ENCODE measurements at regions not wholly inside any gene's neighbourhood (a gene's known extent, or its start where the extent isn't known, plus 50 kb on each side); places are given as distances from the start of the nearest gene placed in this dataset.

GRCh38 chr2:238638100-238638981, 209.5 kb upstream of the TWIST2 start:
- Histone ChIP-seq H3K27me3 (ENCODE audit: insufficient read depth, poor library complexity, severe bottlenecking) (no peaks in the 10 kb centered on the region), H3K9me3 (ENCODE audit: severe bottlenecking) (no peaks in the 10 kb centered on the region), H3K36me3 (ENCODE audit: low read depth) (no peaks in the 10 kb centered on the region), H3K4me3 (ENCODE audit: severe bottlenecking) (no peak overlapping the region), H3K4me1 (ENCODE audit: insufficient read depth, poor library complexity, severe bottlenecking) (no peaks in the 10 kb centered on the region), H3K27ac (ENCODE audit: poor library complexity, severe bottlenecking) (no peak overlapping the region)
- ATAC-seq (ENCODE audit: low read depth): no peak
- DNase-seq (ENCODE audit: low spot score): no peak
- TF ChIP-seq, protein P1, sequence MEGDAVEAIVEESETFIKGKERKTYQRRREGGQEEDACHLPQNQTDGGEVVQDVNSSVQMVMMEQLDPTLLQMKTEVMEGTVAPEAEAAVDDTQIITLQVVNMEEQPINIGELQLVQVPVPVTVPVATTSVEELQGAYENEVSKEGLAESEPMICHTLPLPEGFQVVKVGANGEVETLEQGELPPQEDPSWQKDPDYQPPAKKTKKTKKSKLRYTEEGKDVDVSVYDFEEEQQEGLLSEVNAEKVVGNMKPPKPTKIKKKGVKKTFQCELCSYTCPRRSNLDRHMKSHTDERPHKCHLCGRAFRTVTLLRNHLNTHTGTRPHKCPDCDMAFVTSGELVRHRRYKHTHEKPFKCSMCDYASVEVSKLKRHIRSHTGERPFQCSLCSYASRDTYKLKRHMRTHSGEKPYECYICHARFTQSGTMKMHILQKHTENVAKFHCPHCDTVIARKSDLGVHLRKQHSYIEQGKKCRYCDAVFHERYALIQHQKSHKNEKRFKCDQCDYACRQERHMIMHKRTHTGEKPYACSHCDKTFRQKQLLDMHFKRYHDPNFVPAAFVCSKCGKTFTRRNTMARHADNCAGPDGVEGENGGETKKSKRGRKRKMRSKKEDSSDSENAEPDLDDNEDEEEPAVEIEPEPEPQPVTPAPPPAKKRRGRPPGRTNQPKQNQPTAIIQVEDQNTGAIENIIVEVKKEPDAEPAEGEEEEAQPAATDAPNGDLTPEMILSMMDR (IDR thresholded peaks at IDR 0.05; ENCODE audit: poor library complexity, severe bottlenecking): no peak

DNA sequence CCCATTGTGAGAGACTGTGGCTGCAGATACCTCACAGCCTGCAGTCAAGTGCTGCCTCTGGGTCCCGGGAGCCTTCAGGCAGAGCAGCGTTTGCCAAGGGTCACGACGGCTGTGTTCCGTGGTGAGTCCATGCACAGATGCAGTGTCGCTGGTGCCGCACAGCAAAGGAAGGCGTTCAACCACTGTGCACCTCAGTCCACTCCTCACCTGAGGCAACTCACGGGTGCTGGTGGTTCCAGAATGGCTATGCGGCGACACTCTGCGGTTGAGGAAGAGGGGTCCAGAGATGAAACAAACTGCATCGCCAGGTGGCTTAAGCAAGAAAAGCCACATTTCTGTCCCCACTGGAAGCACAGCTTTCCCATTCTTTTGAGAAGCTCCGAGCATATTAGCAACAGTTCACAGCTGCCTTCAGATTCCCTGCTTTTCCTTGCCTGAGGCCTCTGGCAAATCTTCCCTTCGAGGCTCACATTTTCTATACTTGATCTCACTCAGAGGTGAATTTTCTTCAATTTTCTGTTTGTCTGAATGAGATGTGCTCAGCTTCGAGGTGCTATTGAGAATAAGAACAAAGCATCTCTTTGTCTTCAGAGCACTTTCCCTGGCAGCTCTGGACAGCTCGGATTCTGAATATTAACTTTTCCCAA, 208.8 kb upstream of the TWIST2 start:
- H3K4me3 ChIP-seq (ENCODE audit: severe bottlenecking): no peak overlapping the region
- no peaks in the 10 kb centered on the region for H3K27me3 ChIP-seq (ENCODE audit: insufficient read depth, poor library complexity, severe bottlenecking)
- H3K36me3 ChIP-seq (ENCODE audit: low read depth): no peaks in the 10 kb centered on the region
- TF ChIP-seq, protein P1 (IDR thresholded peaks at IDR 0.05; ENCODE audit: poor library complexity, severe bottlenecking): no peak
- H3K9me3 ChIP-seq (ENCODE audit: severe bottlenecking): no peaks in the 10 kb centered on the region
- ATAC-seq (ENCODE audit: low read depth) (no peak), DNase-seq (ENCODE audit: low spot score) (no peak)
- no peaks in the 10 kb centered on the region for H3K4me1 ChIP-seq (ENCODE audit: insufficient read depth, poor library complexity, severe bottlenecking)
- H3K27ac ChIP-seq (ENCODE audit: poor library complexity, severe bottlenecking): no peak overlapping the region

- no peak for DNase-seq (ENCODE audit: low spot score)
- TF ChIP-seq, protein P1 (IDR thresholded peaks at IDR 0.05; ENCODE audit: poor library complexity, severe bottlenecking): no peak
- H3K4me1 ChIP-seq (ENCODE audit: insufficient read depth, poor library complexity, severe bottlenecking): peaks cover 2% of the 10 kb centered on the region
- H3K4me3 ChIP-seq (ENCODE audit: severe bottlenecking): no peak overlapping the region
- no peaks in the 10 kb centered on the region for H3K9me3 ChIP-seq (ENCODE audit: severe bottlenecking)
- no peaks in the 10 kb centered on the region for H3K27me3 ChIP-seq (ENCODE audit: insufficient read depth, poor library complexity, severe bottlenecking)
- no peak for ATAC-seq (ENCODE audit: low read depth)
- no peak overlapping the region for H3K27ac ChIP-seq (ENCODE audit: poor library complexity, severe bottlenecking)
- no peaks in the 10 kb centered on the region for H3K36me3 ChIP-seq (ENCODE audit: low read depth)
These were observed 207.4 kb upstream of the TWIST2 start for GRCh38 chr2:238640486-238640885.

- H3K36me3 ChIP-seq (ENCODE audit: low read depth): no peaks in the 10 kb centered on the region
- TF ChIP-seq, protein P1 (IDR thresholded peaks at IDR 0.05; ENCODE audit: poor library complexity, severe bottlenecking): no peak
- H3K4me3 ChIP-seq (ENCODE audit: severe bottlenecking): no peak overlapping the region
- DNase-seq (ENCODE audit: low spot score): no peak
- no peaks in the 10 kb centered on the region for H3K27me3 ChIP-seq (ENCODE audit: insufficient read depth, poor library complexity, severe bottlenecking)
- H3K27ac ChIP-seq (ENCODE audit: poor library complexity, severe bottlenecking): no peak overlapping the region
- no peaks in the 10 kb centered on the region for H3K9me3 ChIP-seq (ENCODE audit: severe bottlenecking)
- peaks cover 2% of the 10 kb centered on the region for H3K4me1 ChIP-seq (ENCODE audit: insufficient read depth, poor library complexity, severe bottlenecking)
- ATAC-seq (ENCODE audit: low read depth): no peak
These were observed 204.9 kb upstream of the TWIST2 start for GRCh38 chr2:238642973-238643372.

Data from RWPE2 (cell line).